BE2C (cell line): ENCODE measurements at regions not wholly inside any gene's neighbourhood (a gene's known extent, or its start where the extent isn't known, plus 50 kb on each side); places are given as distances from the start of the nearest gene placed in this dataset.
"Not testable (repeated sequence)": the region's sequence is repeated elsewhere in the genome, so short reads cannot be mapped to it uniquely, and the experiment has no call there.

Source experiments
- DNase-seq: peaks from one replicate; pipeline ENCODE4 v3.0.0-alpha.2; 2020
- H3K27me3 ChIP-seq: fragments of 250-450 bp; sonication (Bioruptor Pico); 2 replicates; pipeline ENCODE4 v1.5.1; 2020; ENCODE audit warnings: mild to moderate bottlenecking
- H3K36me3 ChIP-seq: fragments of 250-450 bp; sonication (Bioruptor Pico); 2 replicates; pipeline ENCODE4 v1.5.1; 2020; ENCODE audit warnings: mild to moderate bottlenecking
- H3K4me1 ChIP-seq: fragments of 250-450 bp; sonication (Bioruptor Pico); 2 replicates; pipeline ENCODE4 v1.5.1; 2020
- H3K4me3 ChIP-seq: 2 replicates; pipeline ENCODE4 v1.5.1; 2011; ENCODE audit warnings: low read depth, low read length
- H3K9me3 ChIP-seq: fragments of 250-450 bp; sonication (Bioruptor Pico); 2 replicates; pipeline ENCODE4 v1.5.1; 2020
- CTCF ChIP-seq: IDR thresholded peaks from 2 replicates; pipeline ENCODE4 v1.5.1; 2012; ENCODE audit warnings: mild to moderate bottlenecking, low read depth, low read length

DNA sequence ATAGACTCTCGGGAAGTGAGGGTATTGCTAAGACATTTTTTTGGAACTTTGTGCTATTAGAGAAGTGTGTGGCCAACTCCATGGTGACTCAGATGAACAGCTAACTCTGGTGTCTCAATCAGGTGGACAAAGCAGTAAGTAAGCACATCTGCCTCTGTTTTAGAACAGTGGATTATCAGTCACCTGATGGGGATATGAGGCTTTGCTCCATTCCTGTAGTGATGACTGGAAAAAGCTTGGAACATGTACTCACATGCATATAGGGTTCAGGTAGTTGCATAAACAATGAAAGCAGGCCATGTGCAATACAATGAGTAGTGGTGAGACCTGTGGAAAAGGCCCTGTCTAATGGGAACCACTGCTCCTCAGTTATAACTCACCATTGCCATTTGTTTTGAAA, 168.2 kb upstream of the FBN2 start:
- no peaks in the 10 kb centered on the region for H3K4me1 ChIP-seq
- no peak overlapping the region for H3K4me3 ChIP-seq
- no peak for DNase-seq
- no peak for TF ChIP-seq CTCF
- H3K27me3 ChIP-seq, result peaks cover under 1% of the 10 kb centered on the region; the same call in 1 of the 2 replicates
- no peaks in the 10 kb centered on the region for H3K36me3 ChIP-seq
- H3K9me3 ChIP-seq, result no peaks in the 10 kb centered on the region

DNA sequence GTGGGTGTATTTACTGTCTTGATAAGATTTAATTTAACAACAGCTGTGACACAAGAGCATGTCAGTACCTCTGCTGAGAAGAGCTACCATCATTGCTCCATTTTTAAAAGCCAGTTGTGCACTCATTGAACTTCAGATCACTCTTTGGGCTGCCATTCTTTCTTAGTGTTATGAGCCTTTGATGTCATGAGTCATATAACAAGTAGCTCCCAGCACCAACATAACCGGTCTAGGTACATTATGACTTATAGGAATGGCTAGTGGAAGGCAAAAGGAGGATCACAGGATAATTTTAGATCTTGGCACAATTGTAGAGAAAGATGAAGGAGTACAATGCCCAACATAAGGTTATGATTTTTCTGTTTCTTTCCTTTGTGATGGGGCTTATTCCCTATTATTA, 170.8 kb upstream of the FBN2 start:
- H3K4me1 ChIP-seq, result no peaks in the 10 kb centered on the region
- DNase-seq, result no peak
- TF ChIP-seq CTCF, result no peak
- no peaks in the 10 kb centered on the region for H3K36me3 ChIP-seq
- H3K9me3 ChIP-seq, result no peaks in the 10 kb centered on the region
- H3K4me3 ChIP-seq, result no peak overlapping the region
- peaks cover 2% of the 10 kb centered on the region; the same call in 1 of the 2 replicates for H3K27me3 ChIP-seq

DNA sequence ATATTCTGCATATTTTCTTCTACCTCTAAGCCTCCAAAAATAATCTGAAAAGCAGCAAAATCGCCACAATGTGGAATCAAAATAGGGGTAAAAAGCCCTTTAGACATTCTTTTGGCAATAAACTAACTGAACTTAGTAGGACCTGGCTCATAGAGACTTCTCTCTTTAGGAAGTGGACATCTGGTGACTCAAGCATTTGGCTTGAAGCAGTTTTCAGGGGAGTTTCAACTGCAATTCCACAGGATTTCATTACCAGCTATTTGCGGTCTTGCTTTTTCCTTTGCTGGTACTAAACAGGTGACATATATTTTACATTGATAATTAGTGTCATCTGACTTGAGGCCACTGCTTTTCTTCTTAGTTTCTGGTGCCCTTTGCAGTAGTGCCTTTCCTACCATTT, 173.2 kb upstream of the FBN2 start:
- Histone ChIP-seq H3K9me3 (no peaks in the 10 kb centered on the region), H3K27me3 (peaks cover 2% of the 10 kb centered on the region; the same call in 1 of the 2 replicates), H3K4me3 (no peak overlapping the region), H3K4me1 (no peaks in the 10 kb centered on the region), H3K36me3 (no peaks in the 10 kb centered on the region)
- TF ChIP-seq CTCF, result no peak
- no peak for DNase-seq

DNA sequence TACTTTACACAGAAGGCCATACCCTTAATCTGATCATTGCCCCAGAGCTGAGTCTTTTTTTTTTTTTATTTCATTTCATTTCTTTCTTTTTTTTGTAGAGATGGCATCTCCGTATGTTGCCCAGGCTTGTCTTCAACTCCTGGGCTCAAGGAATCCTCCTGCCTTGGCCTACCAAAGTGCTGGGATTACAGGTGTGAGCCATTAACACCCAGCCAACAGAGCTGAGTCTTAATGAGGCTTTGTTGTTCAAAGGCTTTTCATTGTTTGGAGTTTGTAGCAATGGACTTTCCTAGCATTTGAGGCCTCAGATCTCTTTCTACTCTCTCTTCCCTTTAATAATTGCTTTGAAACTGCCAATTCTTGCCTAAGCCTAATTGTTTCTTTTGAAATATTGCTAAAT, 176.5 kb upstream of the FBN2 start:
- Histone ChIP-seq H3K36me3 (no peaks in the 10 kb centered on the region), H3K4me3 (no peak overlapping the region), H3K27me3 (peaks cover 2% of the 10 kb centered on the region; the same call in 1 of the 2 replicates), H3K4me1 (no peaks in the 10 kb centered on the region), H3K9me3 (no peaks in the 10 kb centered on the region)
- no peak for DNase-seq
- TF ChIP-seq CTCF, result no peak

- no peak for DNase-seq
- H3K4me3 ChIP-seq, result no peak overlapping the region
- no peak for TF ChIP-seq CTCF
- no peaks in the 10 kb centered on the region for H3K4me1 ChIP-seq
- H3K27me3 ChIP-seq, result no peaks in the 10 kb centered on the region; the same call in 1 of the 2 replicates
- no peaks in the 10 kb centered on the region for H3K36me3 ChIP-seq
- H3K9me3 ChIP-seq, result no peaks in the 10 kb centered on the region
Observed at GRCh38 chr5:128722551-128722950, 184.5 kb upstream of the FBN2 start.

GRCh38 chr5:128730021-128730420, 192.0 kb upstream of the FBN2 start:
- not testable (repeated sequence) for H3K4me3 ChIP-seq, H3K27me3 ChIP-seq, H3K4me1 ChIP-seq, DNase-seq, H3K9me3 ChIP-seq, H3K36me3 ChIP-seq

- not testable (repeated sequence) for H3K9me3 ChIP-seq, H3K36me3 ChIP-seq, H3K4me3 ChIP-seq, H3K4me1 ChIP-seq, DNase-seq, H3K27me3 ChIP-seq
Observed at GRCh38 chr5:128735656-128736055, 197.6 kb upstream of the FBN2 start.
